H1 (cell line): ENCODE measurements at regions not wholly inside any gene's neighbourhood (a gene's known extent, or its start where the extent isn't known, plus 50 kb on each side); places are given as distances from the start of the nearest gene placed in this dataset.

Experiments used
- CTCF ChIA-PET: fragments of 300-600 bp; sonication (Branson Sonifier 250); formaldehyde crosslinking; loops from one replicate; lab custom pipeline; 2021; ENCODE audit not compliant: partially characterized antibody; lab: Charles Lee
- POLR2A ChIA-PET: fragments of 300-600 bp; sonication (Branson Sonifier 250); formaldehyde crosslinking; loops from one replicate; lab custom pipeline; 2021; ENCODE audit warnings: inconsistent platforms; ENCODE audit not compliant: partially characterized antibody; lab: Charles Lee
- DNase-seq, 2 experiments: peaks; one replicate each; pipeline versions ENCODE4 v3.0.0 to v3.0.0-alpha.2; 2010 to 2022; ENCODE audit warnings: low spot score in 2 of 2, low read depth in 1 of 2, mixed read lengths in 1 of 2
- FAIRE-seq: peaks from 2 replicates; lab custom pipeline; 2011; peaks lifted over from hg19 to GRCh38; lab: Jason Lieb, UNC
- H2AFZ ChIP-seq: 2 replicates; pipeline ENCODE4 v1.8.1; 2012; ENCODE audit warnings: low read length, inconsistent platforms
- H2AK5ac ChIP-seq: 2 replicates; pipeline ENCODE4 v1.6.1; 2013; ENCODE audit warnings: low read depth, low read length
- H2BK120ac ChIP-seq: replicated peaks from 2 replicates; pipeline ENCODE3; 2013; ENCODE audit warnings: low read depth, low read length, inconsistent platforms
- H2BK12ac ChIP-seq: 2 replicates; pipeline ENCODE4 v1.6.1; 2013; ENCODE audit warnings: low read depth, low read length
- H2BK15ac ChIP-seq: 2 replicates; pipeline ENCODE4 v1.6.1; 2013; ENCODE audit warnings: low read length
- H2BK20ac ChIP-seq: 2 replicates; pipeline ENCODE4 v1.6.1; 2013; ENCODE audit warnings: low read length
- H2BK5ac ChIP-seq: 2 replicates; pipeline ENCODE4 v1.6.1; 2013; ENCODE audit warnings: low read depth, low read length
- H3K14ac ChIP-seq: 2 replicates; pipeline ENCODE4 v1.6.1; 2013; ENCODE audit warnings: inconsistent platforms; ENCODE audit not compliant: insufficient read length
- H3K18ac ChIP-seq: 2 replicates; pipeline ENCODE4 v1.6.1; 2013; ENCODE audit warnings: low read length; ENCODE audit errors: extremely low read depth
- H3K23ac ChIP-seq: 2 replicates; pipeline ENCODE4 v1.6.1; 2013; ENCODE audit warnings: inconsistent platforms; ENCODE audit not compliant: insufficient read length
- H3K23me2 ChIP-seq: 2 replicates; pipeline ENCODE4 v1.6.1; 2013; ENCODE audit warnings: low read depth, low read length
- H3K27ac ChIP-seq: 2 replicates; pipeline ENCODE4 v1.6.1; 2011; ENCODE audit warnings: low read depth, low read length, inconsistent platforms
- H3K27me3 ChIP-seq, 4 experiments: replicated peaks in 1 of 4; 1 replicate in 1 of 4; 2 replicates in 3 of 4; pipeline versions ENCODE4 v1.6.1 to v1.8.1; 2011 to 2013; ENCODE audit warnings: low read length in 3 of 4, mild to moderate bottlenecking in 3 of 4, inconsistent platforms in 2 of 4, mixed read lengths in 2 of 4, moderate library complexity in 1 of 4; ENCODE audit not compliant: control insufficient read depth in 3 of 4, insufficient read depth in 3 of 4; ENCODE audit errors: extremely low read depth in 1 of 4
- H3K36me3 ChIP-seq, 4 experiments: 2 replicates each; pipeline versions ENCODE4 v1.6.1 to v1.8.1; 2011 to 2013; ENCODE audit warnings: mild to moderate bottlenecking in 4 of 4, low read length in 3 of 4, moderate library complexity in 2 of 4, control low read depth in 1 of 4, inconsistent platforms in 1 of 4; ENCODE audit not compliant: insufficient read depth in 4 of 4, control insufficient read depth in 2 of 4
- H3K4ac ChIP-seq: replicated peaks from 2 replicates; pipeline ENCODE3; 2013; ENCODE audit warnings: low read length, low read depth, mixed read lengths, inconsistent platforms; ENCODE audit not compliant: insufficient read length
- H3K4me1 ChIP-seq, 4 experiments: replicated peaks in 1 of 4; 1 replicate in 1 of 4; 2 replicates in 3 of 4; pipeline versions ENCODE4 v1.6.1 to v1.8.1; 2011 to 2013; ENCODE audit warnings: low read length in 3 of 4, inconsistent platforms in 2 of 4, mixed read lengths in 1 of 4; ENCODE audit not compliant: insufficient read depth in 4 of 4, control insufficient read depth in 3 of 4
- H3K4me2 ChIP-seq, 2 experiments: 2 replicates each; pipeline versions ENCODE4 v1.6.1 to v1.8.1; 2011 to 2013; ENCODE audit warnings: low read depth in 2 of 2, low read length in 2 of 2, control low read depth in 1 of 2, inconsistent platforms in 1 of 2, mild to moderate bottlenecking in 1 of 2; ENCODE audit not compliant: insufficient read depth in 1 of 2
- H3K4me3 ChIP-seq, 4 experiments: fragments of 200-600, 300-600 bp in 1 of 4; sonication (generic), shearing (Covaris generic), sonication (Bioruptor Twin) in 1 of 4; 2 replicates each; pipeline versions ENCODE4 v1.5.1 to v1.8.1; 2011 to 2016; ENCODE audit warnings: low read length in 4 of 4, low read depth in 3 of 4, control low read depth in 2 of 4, inconsistent platforms in 2 of 4, mild to moderate bottlenecking in 2 of 4, mixed read lengths in 1 of 4, moderate library complexity in 1 of 4; ENCODE audit not compliant: insufficient read depth in 2 of 4; ENCODE audit errors: extremely low read depth in 1 of 4
- H3K56ac ChIP-seq: replicated peaks from 2 replicates; pipeline ENCODE3; 2013; ENCODE audit warnings: low read depth, mild to moderate bottlenecking, mixed read lengths, low read length, inconsistent platforms; ENCODE audit not compliant: insufficient read length
- H3K79me1 ChIP-seq: 2 replicates; pipeline ENCODE4 v1.6.1; 2013; ENCODE audit warnings: low read depth, low read length, control low read depth
- H3K79me2 ChIP-seq, 2 experiments: 2 replicates each; pipeline versions ENCODE4 v1.6.1 to v1.8.1; 2012 to 2013; ENCODE audit warnings: low read length in 2 of 2, mild to moderate bottlenecking in 2 of 2, inconsistent platforms in 1 of 2; ENCODE audit not compliant: insufficient read depth in 2 of 2, control insufficient read depth in 1 of 2
- H3K9ac ChIP-seq, 4 experiments: replicated peaks in 1 of 4; 1 replicate in 1 of 4; 2 replicates in 3 of 4; pipeline versions ENCODE4 v1.6.1 to v1.8.1; 2011 to 2013; ENCODE audit warnings: low read depth in 3 of 4, low read length in 3 of 4, control low read depth in 2 of 4, mild to moderate bottlenecking in 2 of 4, moderate library complexity in 2 of 4, inconsistent platforms in 1 of 4; ENCODE audit errors: extremely low read depth in 1 of 4
- H3K9me3 ChIP-seq, 2 experiments: 2 replicates each; pipeline versions ENCODE4 v1.6.1 to v1.8.1; 2012 to 2013; ENCODE audit warnings: mild to moderate bottlenecking in 2 of 2, moderate library complexity in 2 of 2, control low read depth in 1 of 2, inconsistent platforms in 1 of 2, low read depth in 1 of 2, low read length in 1 of 2, mixed read lengths in 1 of 2; ENCODE audit not compliant: insufficient read depth in 2 of 2
- H4K20me1 ChIP-seq, 2 experiments: replicated peaks in 1 of 2; 2 replicates each; pipeline versions ENCODE3 to v1.8.1; 2011 to 2013; ENCODE audit warnings: inconsistent platforms in 2 of 2, low read length in 2 of 2, mild to moderate bottlenecking in 1 of 2; ENCODE audit not compliant: insufficient read depth in 2 of 2, control insufficient read depth in 1 of 2
- H4K5ac ChIP-seq: 2 replicates; pipeline ENCODE4 v1.6.1; 2013; ENCODE audit warnings: low read length, low read depth, mixed read lengths, inconsistent platforms; ENCODE audit not compliant: insufficient read length
- H4K8ac ChIP-seq: 2 replicates; pipeline ENCODE4 v1.8.0; 2013; ENCODE audit warnings: mild to moderate bottlenecking, moderate library complexity, low read length, inconsistent platforms; ENCODE audit not compliant: insufficient read depth; ENCODE audit errors: extremely low read depth
- H4K91ac ChIP-seq: replicated peaks from 2 replicates; pipeline ENCODE3; 2013; ENCODE audit warnings: low read length, mixed read lengths, inconsistent platforms; ENCODE audit not compliant: insufficient read length
- EP300 ChIP-seq, 2 experiments: IDR thresholded peaks; 1 replicate in 1 of 2; 2 replicates in 1 of 2; pipeline ENCODE4 v1.6.1; 2011 to 2012; ENCODE audit warnings: low read depth in 2 of 2, low read length in 2 of 2, mild to moderate bottlenecking in 2 of 2, borderline replicate concordance in 1 of 2, inconsistent platforms in 1 of 2, moderate library complexity in 1 of 2
- FOSL1 ChIP-seq: IDR thresholded peaks from 2 replicates; pipeline ENCODE4 v1.6.1; 2011; ENCODE audit warnings: mild to moderate bottlenecking, low read depth, low read length, moderate library complexity; ENCODE audit not compliant: insufficient read depth
- KDM4A ChIP-seq: IDR thresholded peaks from one replicate; pipeline ENCODE4 v1.7.1; 2012; ENCODE audit warnings: low read depth, mild to moderate bottlenecking, moderate library complexity, low read length, inconsistent platforms; ENCODE audit not compliant: severe bottlenecking
- MAFK ChIP-seq: IDR thresholded peaks from 2 replicates; pipeline ENCODE4 v1.6.1; 2012; ENCODE audit warnings: low read depth, mild to moderate bottlenecking, improper control_type of control experiment, low read length
- POLR2AphosphoS5 ChIP-seq: IDR thresholded peaks from 2 replicates; pipeline ENCODE4 v1.6.1; 2011; ENCODE audit warnings: low read depth, low read length
- SIN3A ChIP-seq, 2 experiments: IDR thresholded peaks in 1 of 2; conservative IDR thresholded peaks in 1 of 2; 2 replicates each; pipeline ENCODE4 v1.6.1; 2011 to 2012; ENCODE audit warnings: low read length in 2 of 2, improper control_type of control experiment in 1 of 2, low read depth in 1 of 2, mild to moderate bottlenecking in 1 of 2
- SIRT6 ChIP-seq: IDR thresholded peaks from one replicate; pipeline ENCODE4 v1.7.1; 2012; ENCODE audit warnings: low read length, inconsistent platforms
- TCF12 ChIP-seq: IDR thresholded peaks from 2 replicates; pipeline ENCODE4 v1.6.1; 2011; ENCODE audit warnings: low read depth, mild to moderate bottlenecking, low read length
- WGBS, 2 experiments: shearing (Covaris generic) in 1 of 2; methylation state at CpG; one replicate each; pipeline versions ENCODE4 v1.1.6 to v1.1.7; 2013 to 2015; ENCODE audit warnings: low lambda C conversion rate in 2 of 2, mixed read lengths in 2 of 2, inconsistent platforms in 1 of 2, low coverage in 1 of 2, missing lambda C conversion rate in 1 of 2; ENCODE audit not compliant: insufficient replicate concordance in 2 of 2, insufficient coverage in 1 of 2, insufficient read length in 1 of 2; ENCODE audit errors: extremely low coverage in 1 of 2, missing lambda C conversion rate in 1 of 2; 5-methylcytosine and 5-hydroxymethylcytosine counted together

DNA sequence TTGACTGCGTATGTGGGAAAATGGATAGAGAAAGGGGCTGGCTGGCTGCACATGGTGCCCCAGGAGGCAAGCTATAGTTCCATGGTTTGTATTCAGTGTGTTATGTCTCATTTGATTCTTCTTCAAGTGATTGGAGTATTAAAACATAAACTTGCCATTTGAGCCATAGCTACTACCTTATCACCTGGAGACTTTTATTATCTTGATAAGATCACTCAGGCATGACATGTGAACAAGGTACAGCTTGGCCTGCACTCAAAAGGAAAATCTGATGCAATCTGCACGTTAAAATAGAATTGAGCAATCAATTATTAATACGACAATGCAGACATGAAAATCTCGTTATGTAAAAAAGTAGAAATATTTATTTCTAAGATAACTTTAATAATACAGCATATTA is 116.9 kb downstream of the RND3 start:
- H3K4me1 ChIP-seq: 0 out of 7 replicates have a peak, but pooled peaks cover 0 to 2% (median 0%) of the 10 kb centered on the region in 4 experiments
- no peak overlapping the region for H3K14ac ChIP-seq
- no peak overlapping the region for H2BK5ac ChIP-seq
- no peak overlapping the region for H4K91ac ChIP-seq
- peaks cover 0 to 5% of the 10 kb centered on the region in 2 experiments; a peak in 1 of 4 replicates for H3K9me3 ChIP-seq
- ChIA-PET POLR2A (no interaction called here), CTCF (interaction anchor here (1.5 kb wide), 1 partner anchor 13 kb away, joined by 5 read pairs; no protein-coding TSS in a partner anchor)
- no peak overlapping the region for H2BK15ac ChIP-seq
- H2BK20ac ChIP-seq: no peak overlapping the region
- no peak overlapping the region for H2AFZ ChIP-seq
- no peak overlapping the region for H3K4me2 ChIP-seq
- no peaks in the 10 kb centered on the region for H3K27me3 ChIP-seq
- no peaks in the 10 kb centered on the region for H3K36me3 ChIP-seq
- no peak overlapping the region for H3K27ac ChIP-seq
- FAIRE-seq: no peak
- no peak overlapping the region for H3K4me3 ChIP-seq
- no peaks in the 10 kb centered on the region for H4K20me1 ChIP-seq
- H3K23me2 ChIP-seq: no peaks in the 10 kb centered on the region
- H4K5ac ChIP-seq: no peak overlapping the region
- H3K23ac ChIP-seq: no peak overlapping the region
- H3K18ac ChIP-seq: no peak overlapping the region
- H3K79me1 ChIP-seq: no peaks in the 10 kb centered on the region
- H2BK12ac ChIP-seq: no peak overlapping the region
- TF ChIP-seq MAFK: no peak
- TF ChIP-seq SIRT6: no peak
- TF ChIP-seq FOSL1: no peak
- no peak for TF ChIP-seq KDM4A
- no peak for TF ChIP-seq SIN3A (conservative IDR thresholded peaks at IDR 0.05 in 1 of 2, IDR thresholded peaks at IDR 0.05 in 1 of 2; ENCODE audit: low read depth in 1 of 2, low read length in 2 of 2)
- TF ChIP-seq EP300 (IDR thresholded peaks at IDR 0.05; ENCODE audit: borderline replicate concordance in 1 of 2, low read depth in 2 of 2, low read length in 2 of 2): no peak
- TF ChIP-seq POLR2AphosphoS5: no peak
- TF ChIP-seq TCF12: no peak
- H3K79me2 ChIP-seq: no peaks in the 10 kb centered on the region
- H3K56ac ChIP-seq: no peak overlapping the region
- H4K8ac ChIP-seq: no peak overlapping the region
- H3K4ac ChIP-seq: no peak overlapping the region
- no peak overlapping the region for H3K9ac ChIP-seq
- 93% methylated on average over 4 of the region's 4 CpGs; no CpG with 5 or more reads in 1 of the 2 experiments for WGBS, 2 experiments
- DNase-seq: no peak
- H2AK5ac ChIP-seq: no peak overlapping the region
- H2BK120ac ChIP-seq: no peak overlapping the region
